NCI-H1694 treated with DMSO at 0.1 percent for 48 hours (cell line): ENCODE measurements at regions not wholly inside any gene's neighbourhood (a gene's known extent, or its start where the extent isn't known, plus 50 kb on each side); places are given as distances from the start of the nearest gene placed in this dataset.
"Not testable (repeated sequence)": the region's sequence is repeated elsewhere in the genome, so short reads cannot be mapped to it uniquely, and the experiment has no call there.

Source experiments
- DNase-seq: peaks from one replicate; lab custom pipeline; 2025; lab: John Stamatoyannopoulos, UW

DNA sequence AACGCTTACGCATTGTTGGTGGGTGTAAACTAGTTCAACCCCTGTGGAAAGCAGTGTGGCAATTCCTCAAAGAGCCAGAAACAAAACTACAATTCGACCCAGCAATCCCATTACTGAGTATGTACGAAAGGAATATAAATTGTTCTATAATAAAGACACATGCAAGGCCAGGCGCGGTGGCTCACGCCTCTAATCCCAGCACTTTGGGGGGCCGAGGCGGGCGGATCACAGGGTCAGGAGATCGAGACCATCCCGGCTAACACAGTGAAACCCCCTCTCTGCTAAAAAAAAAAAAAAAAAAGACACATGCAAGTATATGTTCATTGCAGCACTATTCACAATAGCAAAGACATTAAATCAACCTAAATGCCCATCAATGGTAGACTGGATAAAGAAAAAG, 217.6 kb upstream of the ISL1 start:
- DNase-seq = not testable (repeated sequence)

DNA sequence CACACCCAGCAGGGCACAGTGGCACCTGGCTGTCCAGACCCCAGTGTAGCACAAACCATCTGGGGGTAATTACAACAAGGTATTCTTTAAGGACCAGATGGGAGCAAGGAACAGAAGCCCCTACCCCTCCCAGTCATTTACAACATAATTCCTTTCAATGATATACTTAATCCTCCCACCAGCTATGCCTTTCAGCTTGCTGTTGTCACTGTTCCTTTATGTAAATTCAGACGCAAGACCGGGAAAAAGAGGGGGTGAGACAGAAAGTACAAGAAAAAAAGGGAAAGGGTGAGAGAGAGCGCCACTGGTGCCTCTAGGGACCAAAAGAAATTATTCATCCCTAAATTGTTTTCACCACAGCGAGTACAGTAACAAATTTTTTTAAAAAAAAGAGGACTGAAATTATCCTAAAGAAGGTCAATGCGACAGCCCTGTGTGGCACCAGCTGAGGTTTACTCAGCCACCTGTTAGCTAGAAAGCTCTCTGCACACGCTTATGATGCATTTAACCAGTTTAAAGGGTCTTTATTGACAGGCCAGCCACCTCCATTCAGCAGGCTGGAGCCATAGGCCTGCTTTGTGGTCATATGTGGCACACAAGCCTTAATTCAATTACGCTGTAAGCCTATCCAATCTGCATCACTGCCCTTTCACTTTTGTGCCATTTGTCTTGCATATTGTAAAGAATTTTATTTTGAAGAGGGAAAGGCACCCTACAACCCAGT, 210.2 kb upstream of the ISL1 start:
- DNase-seq = peak; percentile 76

DNA sequence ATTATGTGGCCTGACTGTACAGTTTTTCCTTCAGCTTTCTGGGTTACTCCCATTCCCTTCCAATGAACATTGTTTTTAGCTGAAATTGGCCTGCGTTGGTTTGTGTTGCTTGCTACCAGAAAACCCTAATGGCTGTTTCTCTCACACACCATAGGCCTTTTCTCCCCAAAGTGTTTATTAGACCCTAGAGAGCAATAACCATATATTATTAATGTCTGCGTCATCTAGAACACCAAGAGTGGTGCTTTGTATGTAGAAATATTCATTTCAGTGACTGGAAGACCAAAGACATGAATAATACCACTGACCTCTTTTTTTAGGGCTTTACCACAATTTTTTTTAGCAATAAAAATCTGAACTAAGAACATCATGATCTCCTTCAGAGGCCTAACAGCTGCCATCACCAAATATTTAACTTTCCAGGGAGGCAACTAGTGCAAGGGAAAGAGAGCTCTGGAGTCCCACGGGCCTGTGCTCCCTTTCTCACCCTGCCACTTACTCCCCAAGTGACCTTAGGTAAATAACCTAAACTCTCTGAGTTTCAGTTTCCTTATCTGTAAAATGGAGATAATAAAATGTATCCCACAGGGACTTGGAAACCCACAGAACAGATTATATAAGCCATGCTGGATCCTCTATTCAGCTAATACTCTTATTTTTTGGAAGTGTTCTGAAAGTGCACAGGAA, 201.9 kb upstream of the ISL1 start:
- DNase-seq = no peak

DNA sequence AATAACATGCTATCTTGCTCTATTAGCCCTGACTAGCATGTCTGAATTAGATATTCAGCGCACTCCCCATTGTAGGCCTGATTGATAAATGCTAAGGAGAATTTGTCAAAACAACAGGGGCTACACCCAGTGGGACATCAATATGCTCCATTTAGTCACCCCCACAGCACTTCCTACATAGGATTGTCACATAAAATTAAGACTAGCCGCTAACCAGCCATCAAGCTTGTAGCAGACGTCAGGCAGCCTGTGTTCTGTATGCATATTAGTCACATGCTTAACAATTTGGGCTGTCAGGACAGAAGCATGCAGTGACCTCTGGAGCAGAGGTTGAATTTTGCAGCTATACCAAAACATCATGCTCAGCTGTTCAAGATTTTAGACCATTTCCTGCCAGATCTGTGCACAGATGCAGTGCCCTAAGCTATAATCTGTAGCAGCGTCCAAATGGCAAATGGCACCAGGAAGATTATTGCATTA, 197.4 kb upstream of the ISL1 start:
- DNase-seq = no peak

DNA sequence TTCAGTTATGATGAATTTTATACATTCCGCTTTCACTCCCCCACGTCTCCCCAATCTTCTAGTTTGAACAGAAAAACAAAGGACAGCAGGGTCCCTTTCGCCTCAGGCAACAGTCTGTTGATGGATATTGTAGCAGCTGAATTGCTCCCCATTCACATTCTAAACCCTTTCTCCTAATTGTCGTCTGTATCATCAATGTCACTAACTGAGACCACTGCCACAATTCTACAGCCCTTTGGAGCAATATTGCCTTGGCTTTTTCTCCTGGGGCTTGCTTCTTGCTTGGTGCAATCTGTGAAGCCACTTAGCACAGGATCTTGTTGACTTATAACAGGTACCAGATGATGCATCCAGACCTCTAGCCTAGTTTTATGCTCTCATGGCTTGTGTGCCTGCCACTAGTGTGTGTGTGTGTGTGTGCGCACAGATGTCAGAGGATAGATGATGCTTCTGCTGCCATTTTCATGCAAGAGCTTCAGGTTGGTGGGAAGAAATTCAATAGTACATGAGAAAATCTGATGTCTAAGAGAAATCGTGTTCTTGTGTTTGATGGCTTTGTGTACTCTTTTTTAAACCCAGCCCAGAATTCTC, 195.2 kb upstream of the ISL1 start:
- DNase-seq = no peak

DNA sequence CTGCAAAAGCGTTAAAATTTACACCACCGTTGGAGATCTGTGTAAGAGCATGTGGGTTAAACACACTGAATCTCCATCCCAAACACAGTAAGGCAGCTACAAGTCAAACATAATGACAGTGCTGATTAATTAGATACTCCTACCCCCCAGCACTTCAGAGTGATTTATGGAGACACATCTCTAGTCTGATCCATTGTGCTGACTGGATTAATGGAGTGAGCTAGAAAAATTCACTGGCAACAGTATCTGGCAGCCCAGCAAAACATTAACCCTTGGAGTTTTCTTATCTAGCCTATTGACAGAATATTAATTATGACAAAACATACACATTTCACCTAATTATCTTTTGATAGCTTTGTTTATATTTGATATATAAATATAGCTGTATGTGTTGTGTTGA, 188.6 kb upstream of the ISL1 start:
- peak; percentile 11 for DNase-seq

DNA sequence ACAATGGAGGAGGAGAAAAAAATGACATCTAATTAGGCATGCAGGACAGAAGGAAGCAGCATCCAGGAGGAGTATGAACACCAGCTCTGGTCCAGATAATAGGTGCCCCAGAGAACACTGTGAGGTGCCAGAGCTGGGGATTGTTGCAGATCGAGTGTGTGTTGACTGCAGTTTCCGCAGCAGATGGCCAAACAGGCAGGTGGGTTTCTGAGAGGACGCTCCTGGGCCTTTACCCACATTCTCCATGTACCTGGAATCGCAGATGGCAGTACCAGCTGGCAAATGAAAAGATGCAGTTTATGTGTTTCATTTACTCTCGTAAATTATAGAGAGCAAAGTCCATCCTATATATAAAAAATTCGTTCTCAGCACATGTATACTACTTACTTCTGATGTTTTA, 182.2 kb upstream of the ISL1 start:
- peak; percentile 71 for DNase-seq

DNA sequence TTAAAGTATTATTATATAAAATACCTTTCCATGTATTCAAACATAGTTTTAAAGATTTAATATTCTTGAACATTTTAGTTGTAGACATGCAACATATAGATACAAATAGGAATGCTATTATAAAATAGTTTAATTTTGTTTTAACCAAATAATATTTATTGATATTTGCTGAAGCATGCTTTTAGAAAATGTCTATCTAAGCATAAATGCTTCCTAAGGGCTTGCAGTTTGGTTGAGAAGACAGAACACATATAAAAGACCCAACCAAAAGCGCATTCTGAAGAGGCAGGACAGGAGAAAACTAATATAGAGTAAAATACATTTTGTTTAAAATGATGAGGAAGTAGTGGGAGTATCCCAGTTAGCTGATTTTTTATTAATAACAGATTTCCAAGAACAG, 181.5 kb upstream of the ISL1 start:
- no peak for DNase-seq

DNA sequence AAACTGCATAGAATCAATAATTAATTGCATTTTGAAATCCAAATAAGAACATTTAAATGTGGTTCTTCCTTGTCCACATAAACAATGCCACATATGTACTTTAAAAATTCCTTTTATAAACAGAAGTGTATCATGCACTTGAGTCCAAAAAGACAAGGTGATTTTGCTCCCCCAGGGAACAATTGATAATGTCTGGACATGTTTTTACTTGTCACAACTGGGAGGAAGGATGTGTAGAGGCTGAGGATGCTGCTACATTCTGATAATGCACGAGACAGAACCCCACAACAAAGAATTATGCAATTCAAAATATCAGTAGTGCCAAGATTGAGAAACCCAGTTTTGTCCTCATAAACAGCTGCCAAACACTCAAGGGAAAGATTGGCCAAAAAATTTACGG, 181.1 kb upstream of the ISL1 start:
- DNase-seq = no peak

DNA sequence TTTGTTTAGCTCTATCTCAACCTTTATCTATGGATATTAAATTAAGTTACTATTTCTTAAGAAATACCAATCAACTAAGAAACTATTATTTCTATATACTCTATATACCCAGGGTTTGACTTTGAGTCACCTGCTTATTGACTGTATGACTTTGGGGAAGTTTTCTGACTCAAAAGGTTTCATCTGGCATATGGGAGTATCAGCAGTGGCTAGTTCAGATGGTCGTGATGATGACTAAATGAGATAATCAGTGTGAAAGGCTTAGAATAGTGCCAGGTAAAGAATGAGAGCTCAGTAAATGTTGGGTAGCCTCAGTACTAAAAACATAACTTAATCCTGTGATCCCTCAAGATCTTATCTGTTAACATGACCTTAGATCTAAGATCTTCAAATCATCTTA, 179.7 kb upstream of the ISL1 start:
- DNase-seq = no peak

DNA sequence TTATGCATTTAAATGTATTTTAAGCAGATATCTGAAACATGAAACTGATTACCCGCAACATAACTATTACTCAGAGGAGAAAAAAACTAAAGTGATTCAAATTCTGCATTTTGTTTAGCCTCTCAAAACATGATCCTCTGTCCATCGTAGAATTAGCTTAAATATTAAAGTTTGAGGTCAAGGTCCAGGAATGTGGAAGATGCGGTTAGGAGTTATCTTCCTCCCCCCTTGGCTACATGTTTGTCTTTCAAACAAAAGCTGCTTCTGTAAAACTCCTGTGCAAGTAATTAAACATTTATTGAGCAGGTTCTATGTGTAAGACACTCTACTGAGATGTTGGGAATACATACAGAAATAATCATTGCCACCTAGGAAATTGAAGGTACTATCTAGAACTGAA, 175.0 kb upstream of the ISL1 start:
- DNase-seq = no peak

DNA sequence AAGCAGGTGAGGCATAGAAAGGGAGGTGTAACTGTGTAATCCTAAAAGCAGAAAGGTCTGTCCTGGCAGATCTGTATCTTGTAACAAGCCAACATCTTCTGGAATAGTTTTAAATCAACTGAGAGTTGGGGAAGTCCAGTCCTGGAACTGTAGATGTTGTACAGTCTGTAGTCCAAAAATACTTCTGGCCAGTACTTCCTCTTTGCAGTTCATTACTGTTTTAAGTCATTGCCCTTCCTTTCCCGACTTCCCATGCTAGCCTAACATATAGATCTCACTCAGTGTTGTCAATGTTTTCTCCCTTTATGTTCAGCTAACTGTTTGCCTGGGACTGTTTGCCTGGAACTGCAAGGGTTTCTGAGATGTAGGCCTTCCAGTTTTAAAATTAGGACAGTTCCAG, 168.5 kb upstream of the ISL1 start:
- no peak for DNase-seq

DNA sequence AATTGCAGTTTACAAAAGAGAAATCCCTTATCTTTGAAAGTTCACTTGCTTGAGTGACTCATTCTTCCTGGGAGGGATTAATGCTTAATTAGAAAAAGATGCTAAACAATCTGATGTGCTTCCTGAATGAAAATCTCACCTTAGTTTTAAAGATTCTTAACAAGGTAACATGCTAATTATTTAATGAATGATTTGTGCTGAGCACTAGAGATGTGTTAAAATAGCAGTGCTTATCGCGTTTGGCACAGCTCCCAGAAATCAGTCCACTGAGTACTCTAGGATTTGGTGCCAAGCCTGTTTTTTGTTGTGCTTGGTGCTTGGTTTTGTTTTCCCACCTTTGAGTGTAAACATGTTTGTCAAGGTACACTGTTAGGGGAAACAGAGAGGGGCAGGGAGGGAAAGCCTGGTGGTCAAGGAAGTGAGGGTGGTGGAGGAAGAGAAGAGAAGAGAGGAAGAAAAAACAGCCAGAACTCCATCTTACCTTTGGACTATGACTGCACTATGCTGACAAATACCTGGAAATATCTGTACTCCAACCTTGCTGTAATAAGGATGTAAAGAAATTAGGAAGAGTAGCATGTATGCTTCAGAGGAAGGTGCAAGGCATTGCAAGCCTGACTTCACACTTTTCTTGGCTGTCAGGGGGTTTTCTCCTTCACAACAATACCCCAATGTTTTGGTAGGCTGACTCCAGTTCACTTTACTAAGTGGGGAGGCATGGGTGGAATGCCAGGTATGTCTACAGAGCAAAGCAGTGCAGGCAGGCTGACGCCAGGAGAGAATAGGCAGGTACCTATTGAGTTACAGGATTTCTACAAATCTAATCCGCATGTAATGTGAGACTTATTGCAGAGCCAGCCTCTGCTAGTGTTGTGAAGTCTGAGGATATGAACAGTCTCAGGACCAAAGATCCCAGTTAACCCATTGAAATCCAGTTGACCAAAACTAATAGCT, 157.2 kb upstream of the ISL1 start:
- no peak for DNase-seq

DNA sequence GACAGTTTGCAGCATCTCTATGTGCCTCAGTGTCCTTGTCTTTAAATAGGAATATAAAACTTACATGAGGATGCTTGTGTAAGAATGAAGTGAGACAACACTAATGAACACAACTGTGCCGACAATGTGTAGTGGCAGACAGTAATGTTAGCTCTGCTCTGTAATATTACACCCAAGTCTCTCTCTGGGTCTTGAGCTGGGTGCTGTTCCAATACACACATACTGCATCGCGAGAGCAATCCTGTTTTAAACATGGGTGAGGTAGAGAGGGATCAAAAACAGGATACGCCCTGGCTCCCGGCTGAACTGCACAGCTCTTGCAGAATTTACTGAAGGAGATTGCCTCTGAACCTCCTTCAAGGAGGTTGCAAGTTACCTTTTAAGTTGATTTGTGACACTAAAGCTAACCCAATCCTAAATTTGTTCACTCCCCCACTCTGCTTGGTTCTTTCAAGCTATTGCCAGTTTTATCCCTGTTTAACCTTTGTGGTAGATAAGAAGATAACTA, 155.2 kb upstream of the ISL1 start:
- no peak for DNase-seq

DNA sequence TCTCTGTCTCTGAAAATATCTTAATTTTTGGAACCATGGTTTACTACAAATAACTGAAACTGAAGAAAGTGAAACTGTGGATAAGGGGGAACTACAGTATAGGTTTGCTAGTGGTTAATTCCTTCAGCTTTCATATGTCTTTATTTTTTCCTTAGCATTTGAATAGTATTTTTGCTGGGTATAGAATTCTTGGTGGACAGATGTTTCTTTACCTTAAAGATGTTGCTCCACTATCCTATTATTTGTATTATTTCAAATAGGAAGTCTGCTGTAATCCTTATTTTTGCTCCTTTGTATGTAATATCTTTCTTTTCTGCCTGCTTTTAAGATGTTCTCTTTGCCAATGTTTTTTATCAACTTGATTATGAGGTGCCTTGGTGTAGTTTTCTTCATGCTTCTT, 152.9 kb upstream of the ISL1 start:
- DNase-seq = no peak

DNA sequence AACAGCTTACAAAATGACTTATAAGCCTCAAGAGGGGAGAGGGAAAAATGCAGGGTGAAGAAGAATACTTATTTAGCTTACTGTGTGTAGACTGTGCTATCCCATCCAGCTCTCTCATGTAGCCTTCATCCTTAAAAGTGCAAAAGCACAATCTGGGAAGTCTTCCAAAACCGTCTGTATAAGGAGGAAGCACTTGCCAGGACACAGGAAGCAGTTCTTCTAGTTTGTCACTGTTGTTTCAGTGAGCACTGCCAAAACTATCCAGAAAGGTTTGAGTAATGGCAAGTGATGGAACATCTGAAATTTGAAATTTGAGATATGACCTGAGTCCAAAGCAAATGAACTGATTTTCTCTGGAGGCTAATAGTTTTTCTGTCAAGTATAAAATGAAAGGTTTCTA, 140.8 kb upstream of the ISL1 start:
- no peak for DNase-seq

DNA sequence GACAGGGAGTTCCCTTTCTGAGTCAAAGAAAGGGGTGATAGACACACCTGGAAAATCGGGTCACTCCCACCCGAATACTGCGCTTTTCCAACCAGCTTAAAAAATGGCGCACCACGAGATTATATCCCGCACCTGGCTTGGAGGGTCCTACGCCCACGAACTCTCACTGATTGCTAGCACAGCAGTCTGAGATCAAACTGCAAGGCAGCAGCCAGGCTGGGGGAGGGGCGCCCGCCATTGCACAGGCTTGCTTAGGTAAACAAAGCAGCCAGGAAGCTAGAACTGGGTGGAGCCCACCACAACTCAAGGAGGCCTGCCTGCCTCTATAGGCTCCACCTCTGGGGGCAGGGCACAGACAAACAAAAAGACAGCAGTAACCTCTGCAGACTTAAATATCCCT, 132.3 kb upstream of the ISL1 start:
- DNase-seq = not testable (repeated sequence)

DNA sequence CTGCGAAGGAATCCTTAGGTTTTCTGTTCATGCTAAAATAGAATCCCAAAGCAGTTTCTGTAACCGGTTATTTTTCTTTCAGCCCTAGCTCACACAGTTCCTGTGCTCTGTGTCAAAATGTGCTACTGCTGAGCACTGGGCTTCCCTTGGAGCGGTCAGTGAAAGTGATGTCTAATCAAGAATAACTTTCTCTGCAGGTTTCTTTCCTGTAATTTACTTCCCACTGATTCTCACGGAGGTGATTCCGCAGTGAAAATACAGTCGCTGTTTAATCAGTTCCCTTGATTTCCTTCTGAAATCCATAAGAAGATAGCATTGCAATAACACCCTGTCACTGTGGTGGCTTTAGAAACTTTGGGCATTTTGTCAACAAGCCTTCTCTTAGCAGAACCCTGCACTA, 112.0 kb upstream of the ISL1 start:
- DNase-seq = no peak

DNA sequence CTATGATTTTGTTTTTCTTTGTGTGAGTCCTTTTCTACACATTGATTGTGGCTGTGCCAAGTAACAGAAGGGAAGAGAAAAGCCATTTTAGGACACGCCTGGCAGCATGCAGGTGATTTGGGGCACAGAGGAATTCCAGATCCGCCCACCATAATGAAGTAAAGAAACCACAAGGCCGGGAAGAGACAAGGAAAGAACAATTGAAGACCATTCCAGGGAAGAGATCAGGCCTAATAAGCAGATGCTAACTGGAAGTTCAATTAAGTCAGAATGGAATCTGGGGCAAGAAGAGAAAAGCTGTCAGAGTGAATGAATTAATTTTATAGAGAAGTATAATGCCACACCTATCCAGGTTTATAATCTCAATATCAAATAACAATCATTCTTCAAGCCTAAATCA, 110.2 kb upstream of the ISL1 start:
- DNase-seq = no peak

DNA sequence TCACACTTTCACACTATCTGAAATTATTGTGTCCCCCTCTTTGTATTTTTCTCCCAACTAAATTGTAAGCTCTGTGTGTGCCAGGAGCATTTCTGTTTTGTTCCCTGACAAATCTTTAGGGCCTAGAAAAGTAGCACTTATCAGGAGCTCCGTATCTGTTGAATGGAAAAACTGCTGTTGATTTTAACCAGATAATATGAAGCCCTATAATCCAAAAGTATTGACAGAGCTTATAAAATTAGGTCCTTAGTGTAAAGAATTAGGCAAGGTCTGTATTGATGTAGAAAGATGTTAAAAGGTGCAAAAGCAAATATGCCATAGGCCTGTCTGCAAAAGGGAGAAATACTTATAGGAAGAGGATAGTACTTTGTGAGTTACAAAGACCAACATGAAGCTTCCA, 109.4 kb upstream of the ISL1 start:
- no peak for DNase-seq

DNA sequence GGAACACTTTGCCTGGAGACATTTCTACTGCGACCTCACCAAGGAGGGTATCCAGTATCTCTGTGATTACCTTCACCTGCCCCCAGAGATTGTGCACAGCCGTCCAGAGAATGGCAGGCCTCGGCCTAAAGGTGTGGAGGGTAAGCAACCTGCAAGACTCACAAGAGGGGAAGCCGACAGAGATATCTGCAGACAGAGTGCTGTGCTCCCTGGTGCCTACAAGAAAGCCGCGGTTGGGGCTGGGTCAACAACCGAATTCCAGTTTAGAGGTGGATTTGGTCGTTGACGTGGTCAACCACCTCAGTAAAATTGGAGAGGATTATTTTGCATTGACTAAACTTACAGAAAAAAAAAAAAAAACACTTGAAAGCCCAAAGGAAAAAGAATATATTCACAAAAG, 107.8 kb upstream of the ISL1 start:
- DNase-seq = no peak

DNA sequence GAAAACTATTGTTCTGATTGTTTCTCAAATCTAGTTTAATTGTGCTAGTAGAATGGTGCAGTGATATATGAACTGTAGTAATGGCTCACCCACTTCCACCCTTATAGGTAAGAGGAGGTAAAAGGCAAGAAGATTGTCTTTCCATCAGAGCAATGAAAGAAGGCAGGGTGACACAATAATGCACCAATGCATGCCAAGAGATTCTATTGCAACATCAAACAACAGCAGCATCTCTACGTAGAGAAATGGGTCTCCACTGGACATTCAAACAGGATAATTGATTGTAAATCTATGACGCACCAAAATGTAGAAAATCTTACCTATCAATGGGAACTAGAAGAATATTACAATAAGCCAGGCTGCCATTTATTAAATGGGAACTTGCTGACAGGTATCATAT, 107.0 kb upstream of the ISL1 start:
- DNase-seq = no peak
